ENCODE measurements at regions not wholly inside any gene's neighbourhood (a gene's known extent, or its start where the extent isn't known, plus 50 kb on each side); places are given as distances from the start of the nearest gene placed in this dataset.

DNA sequence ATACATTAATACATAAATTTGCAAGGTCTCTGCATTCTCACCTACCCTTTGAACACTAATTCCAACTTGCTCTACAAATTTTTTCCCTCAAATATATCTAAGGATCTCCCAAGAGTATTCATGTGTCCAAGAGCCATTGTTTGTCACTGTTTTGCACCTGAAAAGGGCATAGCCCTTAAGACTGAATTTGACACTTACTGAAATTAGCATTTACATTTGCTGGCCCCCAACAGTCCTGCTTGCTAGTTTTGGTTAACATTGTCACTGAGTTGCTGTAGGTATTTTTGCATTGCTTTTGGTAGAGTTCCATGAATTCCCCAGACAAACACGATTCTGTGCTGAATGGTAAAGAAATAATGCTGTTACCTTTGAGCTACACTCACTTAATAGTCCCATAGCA, 57.3 kb downstream of the KCNA4 start:
- no peak for DNase-seq

DNA sequence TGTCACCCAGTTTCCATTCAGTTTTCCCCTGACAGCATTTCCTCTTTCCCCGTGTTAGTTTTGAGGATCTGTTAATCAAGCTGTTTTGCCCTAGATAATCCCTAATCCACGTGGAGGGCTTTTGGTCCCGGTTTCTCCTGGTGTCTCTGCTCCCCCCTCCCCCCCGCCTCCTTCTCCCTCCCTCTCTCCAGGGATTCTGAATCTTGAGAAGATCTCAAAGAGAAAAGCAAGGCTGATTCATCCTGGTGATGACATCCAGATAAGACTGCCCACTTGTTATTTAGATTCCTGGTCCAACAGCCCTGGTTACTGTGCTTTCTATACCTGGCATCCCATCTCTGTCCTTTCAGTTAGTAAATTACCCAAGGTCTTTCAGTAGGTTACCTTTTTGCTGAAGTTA, 59.4 kb downstream of the KCNA4 start:
- no peak for DNase-seq

DNA sequence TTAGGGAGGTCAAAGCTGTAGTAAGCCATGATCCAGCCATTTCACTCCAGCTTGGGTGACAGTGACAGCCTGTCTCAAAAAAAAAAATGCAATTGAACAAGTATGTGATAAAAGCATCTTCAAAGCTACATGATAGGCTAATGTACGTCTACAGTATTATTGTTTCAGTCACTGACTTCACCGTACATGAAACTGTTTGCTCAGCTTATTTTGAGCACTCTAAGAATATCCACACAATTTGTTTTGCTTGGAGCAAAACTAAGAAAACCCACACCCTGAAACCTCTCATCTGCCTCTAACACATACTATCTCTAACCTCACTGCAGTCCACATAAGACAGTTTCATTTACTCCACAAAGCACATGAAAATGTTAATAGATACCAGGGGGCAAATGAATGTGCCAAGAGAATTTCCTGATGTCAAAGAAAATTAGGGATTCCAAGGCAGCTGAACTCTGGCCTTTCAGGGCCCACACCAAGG, 60.7 kb downstream of the KCNA4 start:
- DNase-seq: no peak

DNA sequence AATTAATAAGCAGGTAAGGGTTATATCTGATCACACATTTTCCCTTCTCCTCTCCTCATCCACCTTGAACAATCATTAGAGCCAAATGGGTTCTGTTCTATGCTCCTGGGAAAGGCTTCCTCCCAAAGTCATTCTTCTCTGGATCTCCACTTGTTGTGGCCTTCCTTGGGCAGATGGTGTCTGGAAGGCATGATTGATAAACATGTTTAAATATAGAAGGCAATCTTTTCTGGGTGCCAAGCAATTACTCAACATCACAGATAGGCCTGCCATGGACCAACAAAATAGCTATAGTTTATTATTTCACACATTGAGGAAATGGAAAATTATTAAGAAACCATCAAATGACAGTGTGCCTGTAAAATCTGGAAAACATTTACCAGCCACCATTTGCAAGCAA, 73.5 kb downstream of the KCNA4 start:
- no peak for DNase-seq

DNA sequence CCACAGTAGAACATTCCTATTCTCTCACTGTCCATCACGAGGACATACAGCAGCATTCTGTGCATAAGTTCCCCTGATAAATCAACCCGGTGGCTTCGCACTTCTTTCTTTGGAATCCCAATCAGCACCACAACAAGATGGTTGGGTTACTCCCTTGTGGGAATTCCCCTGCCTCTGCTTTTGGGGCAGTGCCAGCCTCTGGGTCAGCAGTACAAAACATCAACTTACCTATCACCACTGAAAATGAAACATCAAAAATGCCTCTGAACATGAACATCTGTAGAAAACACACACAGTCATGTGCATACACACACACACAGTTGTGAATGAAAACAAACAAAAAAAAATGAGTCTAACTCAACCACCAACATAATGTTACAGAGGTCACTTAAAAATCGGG, 79.3 kb downstream of the KCNA4 start:
- DNase-seq: no peak

DNA sequence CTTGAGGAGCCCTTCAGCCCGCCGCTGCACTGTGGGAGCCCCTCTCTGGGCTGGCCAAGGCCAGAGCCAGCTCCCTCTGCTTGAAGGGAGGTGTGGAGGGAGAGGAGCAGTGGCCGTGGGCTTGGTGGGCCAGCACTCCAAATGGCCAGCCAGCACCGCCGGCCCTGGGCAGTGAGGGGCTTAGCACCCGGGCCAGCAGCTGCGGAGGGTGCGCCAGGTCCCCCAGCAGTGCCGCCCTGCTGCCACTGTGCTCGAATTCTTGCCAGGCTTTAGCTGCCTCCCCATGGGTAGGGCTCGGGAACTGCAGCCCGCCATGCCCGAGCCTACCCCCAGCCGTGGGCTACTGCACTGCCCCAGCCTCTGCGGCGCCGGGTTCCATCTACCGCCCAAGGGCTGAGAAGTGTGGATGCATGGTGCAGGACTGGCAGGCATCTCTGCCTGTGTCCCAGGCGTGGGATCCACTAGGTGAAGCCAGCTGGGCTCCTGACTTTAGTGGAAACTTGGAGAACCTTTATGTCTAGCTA, 82.7 kb downstream of the KCNA4 start:
- no peak for DNase-seq

DNA sequence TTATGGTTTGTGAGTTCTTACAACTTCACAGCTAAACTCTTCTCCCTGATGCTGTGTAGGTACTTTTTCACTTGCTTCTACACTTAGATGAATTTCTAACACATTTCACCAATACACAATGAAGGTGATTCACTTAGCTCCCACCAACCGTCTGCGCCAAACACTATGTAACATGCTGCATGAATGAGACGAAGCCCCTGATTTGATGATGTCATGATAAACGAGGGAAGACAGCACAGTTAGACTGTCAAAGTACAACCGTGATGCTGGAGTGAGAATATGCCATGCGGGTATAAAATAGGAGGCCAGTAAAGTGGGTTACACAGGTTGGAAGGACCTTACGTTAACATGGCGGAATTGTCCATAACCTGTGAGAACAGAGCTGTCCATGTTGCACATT, 100.8 kb downstream of the KCNA4 start:
- no peak for DNase-seq

DNA sequence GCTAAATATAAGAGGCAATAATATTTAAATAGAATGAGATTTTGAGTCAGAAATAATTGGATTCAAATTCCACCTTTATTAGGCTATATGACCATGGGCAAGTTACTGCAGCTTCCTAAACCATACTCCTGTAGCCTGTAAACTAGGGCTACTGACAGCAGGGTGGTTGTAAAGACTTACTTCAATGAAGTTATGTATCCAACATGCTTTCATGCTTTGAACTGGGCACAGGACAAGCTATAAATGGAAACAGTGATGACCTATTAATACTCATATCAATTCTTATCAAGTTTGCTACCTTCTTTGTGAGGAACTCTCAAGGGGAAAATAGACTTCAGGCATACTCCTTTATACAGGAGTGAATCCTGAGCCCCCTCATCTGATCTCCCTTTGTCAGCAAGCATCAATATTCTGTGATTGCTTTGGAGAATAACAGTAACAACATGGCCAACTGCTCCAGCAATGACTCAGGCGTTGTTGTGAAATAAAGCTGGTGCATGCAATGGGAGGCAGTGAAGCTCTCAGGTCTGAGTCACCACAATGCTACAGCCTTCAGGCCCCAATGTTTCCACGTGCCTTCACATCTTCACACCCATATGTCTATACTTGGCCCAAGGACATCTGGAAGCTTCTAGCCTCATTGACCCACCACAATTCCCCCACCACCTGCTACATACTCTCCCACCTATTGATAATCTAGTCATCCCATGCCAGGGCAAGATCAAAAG, 102.5 kb downstream of the KCNA4 start:
- DNase-seq: no peak

DNA sequence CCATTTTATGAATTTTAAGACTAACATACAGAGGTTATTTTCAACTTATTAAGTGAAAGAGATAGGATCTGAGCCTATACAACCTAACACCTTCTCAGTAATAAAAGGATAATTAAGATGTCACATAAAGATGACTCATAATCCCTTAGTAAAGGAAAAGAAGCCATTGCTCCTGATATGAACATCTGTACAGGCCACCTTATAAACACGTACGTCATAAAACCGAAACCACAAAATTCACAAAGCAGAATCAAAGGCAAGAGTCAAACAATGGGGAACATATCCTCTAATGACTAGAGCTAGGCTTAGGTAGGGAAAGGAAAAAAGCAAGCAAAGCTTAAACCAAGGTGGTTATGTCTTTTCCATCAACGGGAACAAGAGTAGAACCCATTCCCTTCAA, 103.5 kb downstream of the KCNA4 start:
- no peak for DNase-seq

DNA sequence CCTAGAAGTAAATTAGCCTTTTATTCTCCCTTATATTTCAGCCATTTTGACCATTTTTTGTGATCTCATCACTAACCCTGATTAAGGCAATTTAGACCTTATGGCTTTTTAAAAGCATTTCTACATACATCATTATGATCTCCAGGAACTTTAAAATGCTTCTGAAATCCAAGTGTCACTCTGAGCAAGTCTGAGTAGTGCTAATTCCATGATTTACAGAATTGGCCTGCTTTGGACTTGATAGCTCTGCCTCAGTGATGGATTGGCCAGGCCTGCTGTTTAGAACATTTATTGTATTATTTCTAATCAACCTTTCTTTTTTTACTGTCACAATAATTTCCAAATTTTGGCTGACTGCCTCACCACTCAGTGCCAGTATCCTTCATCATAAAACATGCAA, 116.4 kb downstream of the KCNA4 start:
- DNase-seq: no peak

DNA sequence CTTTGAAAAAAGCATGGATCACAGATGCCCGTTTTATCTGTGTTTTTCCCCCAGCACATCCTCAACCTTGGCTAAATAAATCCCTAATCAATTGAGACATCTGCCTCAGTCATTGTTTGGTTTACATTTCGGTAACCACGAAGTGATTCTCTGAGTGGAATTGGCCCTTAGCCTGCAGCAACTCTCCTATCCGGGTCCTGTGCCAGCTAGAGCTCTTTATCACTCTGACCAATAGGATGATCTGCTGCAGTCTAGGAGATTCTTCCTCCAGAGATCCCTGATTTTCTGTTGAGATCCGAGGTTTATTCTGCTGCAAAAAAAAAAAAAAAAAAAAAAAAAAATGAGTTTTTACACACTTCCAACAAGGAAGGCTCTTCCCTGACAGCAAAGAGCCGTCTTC, 137.3 kb downstream of the KCNA4 start:
- DNase-seq: no peak

DNA sequence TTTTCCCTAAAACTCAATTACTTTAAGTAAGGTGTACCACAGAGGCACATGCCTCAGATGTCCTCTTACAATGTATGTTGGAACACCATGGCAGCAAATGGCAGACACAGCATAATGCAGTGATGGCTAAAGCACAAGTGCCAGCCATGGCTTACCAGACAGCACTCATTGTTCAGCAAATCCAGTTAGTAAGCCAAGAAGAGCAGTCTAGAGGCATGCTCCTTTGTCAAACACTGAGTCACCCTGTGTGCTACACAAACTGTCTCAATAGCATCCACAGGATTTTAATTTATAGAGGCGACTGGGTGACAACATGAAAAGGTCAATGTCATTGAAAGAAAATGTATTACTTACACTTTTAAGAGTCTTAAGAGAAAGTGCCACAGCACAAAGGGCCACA, 140.6 kb downstream of the KCNA4 start:
- no peak for DNase-seq

DNA sequence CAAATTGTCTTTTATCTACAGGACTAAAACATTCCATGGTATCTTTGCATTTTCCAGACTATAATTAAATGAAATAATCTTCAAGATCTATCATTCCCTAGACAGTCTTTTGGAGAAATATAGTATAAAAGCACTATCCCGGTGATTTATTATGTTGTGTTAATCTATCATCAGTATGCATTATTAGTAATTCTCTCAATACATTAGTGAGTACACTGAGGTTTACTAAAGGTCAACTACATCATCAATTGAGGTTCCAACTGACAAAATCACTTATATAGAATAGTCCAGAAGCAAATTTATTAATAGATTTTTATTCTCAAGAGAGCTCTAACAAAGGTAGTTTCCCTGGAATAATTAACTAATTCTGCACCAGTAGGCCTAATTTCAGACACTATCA, 169.6 kb downstream of the KCNA4 start:
- no peak for DNase-seq

DNA sequence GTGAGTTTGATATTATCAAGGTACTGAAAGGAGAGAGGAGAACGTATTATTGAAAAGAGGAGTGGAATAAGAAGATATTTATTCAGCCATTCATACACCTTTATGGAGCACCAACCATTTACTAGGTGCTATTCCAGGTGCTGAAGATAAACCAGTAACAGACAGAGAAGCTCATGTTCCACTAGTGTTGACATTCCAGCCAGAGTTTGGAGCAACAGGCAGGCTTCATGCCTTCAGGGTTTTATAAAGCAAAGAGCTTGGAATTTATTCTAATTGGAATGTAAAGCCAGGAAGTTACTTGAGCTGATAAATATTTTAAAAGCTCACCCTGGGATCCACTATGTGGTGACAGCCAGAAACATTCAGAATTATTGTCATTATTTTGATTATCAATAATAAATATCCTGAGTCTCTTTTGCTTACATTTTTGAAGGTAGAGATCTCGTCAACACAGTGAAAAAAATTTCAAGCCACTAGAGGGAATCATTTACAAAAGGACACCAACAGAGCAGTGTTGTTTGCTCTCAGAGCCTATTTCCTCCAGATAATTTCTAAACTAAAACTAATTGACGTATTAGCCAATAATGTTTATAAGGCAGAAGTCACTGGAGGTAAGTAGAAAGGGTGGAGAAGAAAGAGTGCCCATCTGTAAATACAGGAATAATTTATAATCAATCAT, 172.0 kb downstream of the KCNA4 start:
- DNase-seq: no peak

DNA sequence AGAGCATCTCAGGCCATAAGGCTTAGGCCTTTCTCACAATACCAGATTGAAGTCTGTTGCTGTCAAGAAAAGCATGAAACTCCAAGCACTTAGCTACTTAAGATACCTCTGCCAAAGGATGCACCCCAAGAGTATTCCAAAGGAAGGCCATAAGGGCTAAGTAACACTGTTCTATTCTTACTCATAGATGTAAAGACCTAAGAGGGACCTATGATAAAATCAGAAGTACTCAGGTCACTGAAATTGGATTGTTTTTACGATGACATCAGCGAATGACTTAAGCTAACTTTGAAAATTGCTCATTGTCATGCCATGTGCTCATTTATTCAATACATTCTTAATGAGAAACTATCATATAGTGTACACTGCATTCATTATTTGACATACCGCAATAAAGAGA, 172.8 kb downstream of the KCNA4 start:
- DNase-seq: no peak

DNA sequence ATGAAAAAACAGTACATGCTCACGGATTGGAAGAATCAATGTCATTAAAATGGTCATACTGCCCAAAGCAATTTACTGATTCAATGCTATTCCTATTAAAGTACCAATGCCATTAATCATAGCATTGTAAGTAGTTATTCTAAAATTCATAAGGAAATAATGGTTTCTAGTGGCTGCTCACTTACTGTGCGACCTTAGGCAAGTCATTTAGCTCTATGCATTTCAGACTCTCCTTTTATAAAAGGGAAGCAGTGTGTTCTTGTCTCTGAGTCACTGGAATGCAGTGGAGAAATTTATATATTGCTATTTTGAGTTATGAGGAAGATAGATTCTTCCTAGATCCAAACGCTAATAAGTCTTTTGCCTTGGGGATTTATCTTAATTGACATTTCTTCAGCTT, 174.8 kb downstream of the KCNA4 start:
- DNase-seq: no peak

DNA sequence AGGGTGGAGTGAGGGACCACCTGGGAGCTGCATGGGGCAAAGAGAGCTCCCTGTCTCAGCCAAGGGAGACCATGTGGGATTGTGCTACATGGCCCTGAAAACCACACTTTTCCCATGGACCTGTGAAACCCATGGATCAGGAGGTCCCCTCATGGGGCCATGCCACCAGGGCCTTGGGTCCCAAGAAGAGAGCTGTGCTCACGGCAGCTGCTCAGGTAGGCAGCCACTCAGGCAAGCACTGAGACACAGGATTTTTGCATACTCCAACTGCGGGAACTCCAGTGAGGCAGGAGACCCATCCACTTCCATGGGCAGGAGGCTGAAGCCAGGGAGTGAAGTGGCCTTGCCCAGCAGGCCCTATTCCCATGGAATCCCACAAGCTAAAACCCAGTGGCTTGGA, 190.0 kb downstream of the KCNA4 start:
- DNase-seq: no peak

DNA sequence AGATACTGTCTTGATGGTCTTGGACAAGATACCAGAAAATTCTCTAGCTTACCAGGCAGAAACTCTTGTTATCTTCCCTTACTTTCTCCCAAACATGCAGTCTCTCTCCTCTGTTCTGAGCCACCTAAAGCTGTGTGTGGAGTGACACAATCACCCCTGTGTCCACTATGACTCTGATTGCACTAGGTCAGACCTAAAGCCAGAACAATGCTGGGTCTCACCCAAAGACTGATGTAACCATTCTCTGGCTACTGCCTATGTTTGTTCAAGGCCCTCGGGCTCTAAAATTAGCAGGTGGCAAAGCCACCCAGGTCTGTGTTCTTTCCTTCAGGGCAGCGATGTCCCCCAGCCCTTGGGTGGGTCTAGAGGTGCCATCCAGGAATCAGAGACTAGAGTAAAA, 200.5 kb downstream of the KCNA4 start:
- no peak for DNase-seq

DNA sequence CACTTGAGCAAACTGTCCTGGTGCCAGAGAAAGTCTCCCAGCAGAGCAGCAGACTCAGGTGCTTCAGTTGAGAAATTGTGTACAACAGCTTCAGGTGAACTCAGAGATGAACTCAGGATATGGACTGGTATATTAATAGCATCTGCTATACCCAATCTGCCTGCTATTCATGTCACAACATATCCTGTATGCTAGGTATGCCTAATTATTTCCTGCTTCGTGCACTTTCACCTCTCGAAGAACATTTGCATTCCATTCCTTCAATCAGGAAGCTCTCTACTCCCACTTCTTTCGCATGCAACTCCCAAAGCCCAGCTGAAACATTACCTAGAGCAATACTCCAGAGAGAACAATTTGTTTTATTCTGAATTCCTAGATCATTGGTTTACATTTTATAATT, 207.7 kb downstream of the KCNA4 start:
- no peak for DNase-seq

DNA sequence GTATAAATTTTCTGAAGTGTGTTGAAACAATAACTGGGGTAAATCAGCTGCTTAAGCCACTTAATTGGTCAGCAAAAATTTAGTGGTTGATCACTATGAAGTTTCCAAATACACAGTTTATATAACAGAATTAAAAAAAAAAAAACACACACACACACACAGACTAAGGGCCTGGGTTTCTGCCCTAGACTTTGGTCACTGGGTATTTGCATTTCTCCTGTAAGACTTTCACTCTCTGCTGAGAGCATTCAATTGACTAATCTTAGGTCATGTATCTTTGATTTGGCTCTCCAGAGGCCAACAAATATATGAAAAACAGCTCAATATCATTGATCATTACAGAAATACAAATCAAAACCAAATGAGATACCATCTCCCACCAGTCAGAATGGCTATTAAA, 214.3 kb downstream of the KCNA4 start:
- DNase-seq: no peak

DNA sequence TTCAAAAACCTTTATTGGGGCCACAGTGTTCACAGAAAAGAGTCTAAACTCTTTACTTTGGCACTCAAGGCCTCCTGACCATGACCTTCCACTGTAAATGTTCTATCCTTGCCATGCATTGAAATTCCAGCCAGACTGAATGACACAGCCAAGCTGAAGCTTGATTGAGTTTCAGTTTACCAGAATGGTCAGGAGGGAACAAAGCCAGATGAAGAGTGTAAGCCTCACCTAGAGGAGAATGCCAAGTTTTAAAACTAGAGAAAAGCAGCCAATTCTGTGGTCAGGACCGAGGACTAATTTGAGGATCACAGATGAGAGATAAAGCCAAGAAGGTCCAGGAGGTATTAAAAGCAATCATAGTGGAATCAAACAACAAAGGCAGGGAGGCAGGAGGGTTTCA, 215.3 kb downstream of the KCNA4 start:
- no peak for DNase-seq

DNA sequence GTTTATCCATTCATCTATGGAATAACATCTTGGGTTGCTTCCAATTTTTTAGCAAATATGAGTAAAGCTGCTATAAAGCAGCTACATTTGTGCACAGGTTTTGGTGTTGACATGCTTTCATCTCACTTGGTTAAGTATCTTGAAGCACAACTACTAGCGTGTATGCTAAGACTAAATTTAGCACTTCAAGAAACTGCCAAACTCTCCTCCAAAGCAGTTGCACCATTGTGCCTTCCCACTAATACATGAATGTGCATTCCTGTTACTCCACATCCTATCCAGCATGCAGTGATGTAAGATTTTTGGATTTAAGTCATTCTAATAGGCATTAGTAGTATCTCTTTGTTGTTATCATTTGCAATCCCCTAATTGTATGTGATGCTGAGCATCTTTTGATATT, 230.7 kb downstream of the KCNA4 start:
- DNase-seq: no peak

DNA sequence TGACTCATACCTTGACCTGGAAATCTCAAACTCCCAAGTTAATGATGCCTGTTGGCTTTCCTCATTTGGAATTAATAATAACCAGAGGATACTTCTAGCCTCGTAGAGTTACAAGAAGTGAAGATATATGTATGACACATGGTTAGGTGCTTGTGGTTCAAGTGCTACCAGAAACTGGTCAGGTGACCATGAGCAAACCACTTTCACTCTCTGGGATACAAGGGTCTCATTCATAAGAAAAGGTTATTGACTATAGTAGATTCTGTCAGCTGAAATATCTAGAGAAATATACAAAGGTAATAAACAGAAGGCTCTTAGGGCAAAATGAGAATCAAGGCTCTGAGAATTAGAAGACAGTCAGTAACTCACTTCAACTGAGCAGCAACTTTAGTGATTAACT, 233.3 kb downstream of the KCNA4 start:
- no peak for DNase-seq

DNA sequence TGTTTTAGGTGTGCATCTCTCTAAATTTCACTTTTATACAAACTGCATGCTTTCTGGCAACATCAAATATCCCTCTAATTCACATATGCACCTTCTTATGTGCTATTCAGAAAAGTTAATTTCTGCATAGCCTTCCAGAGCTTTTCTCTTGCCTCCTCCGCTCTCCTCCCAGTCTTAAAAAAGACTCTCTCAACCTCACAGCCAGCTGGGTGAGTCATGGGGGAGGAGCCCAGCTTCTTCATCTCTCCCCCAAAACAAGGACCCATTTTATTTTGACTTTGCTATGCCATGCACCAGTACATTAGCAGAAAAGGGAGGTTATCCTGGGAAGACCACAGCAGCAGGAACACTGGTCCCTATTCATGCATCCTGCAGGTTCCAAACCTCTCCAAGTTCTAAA, 234.4 kb downstream of the KCNA4 start:
- no peak for DNase-seq

DNA sequence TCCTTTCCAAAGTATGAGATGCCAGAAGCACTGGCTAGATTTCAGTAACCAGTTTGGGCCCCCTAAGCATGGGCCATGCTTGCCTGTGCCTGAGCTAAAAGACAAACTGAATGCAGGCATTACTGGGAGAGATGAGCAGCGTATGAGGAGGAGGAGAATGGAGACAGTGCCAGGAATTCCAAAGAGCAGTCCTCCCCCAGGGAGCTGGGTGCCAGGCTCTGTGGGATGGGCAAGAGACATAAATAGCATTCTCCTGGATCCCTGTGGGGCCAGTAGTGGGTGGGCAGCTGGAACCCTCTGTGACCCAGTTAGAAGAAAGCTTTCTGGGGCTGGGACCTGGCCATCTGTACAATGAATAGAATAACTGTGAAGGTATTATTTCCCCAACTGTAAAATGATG, 235.6 kb downstream of the KCNA4 start:
- no peak for DNase-seq

Data from inflammatory macrophage treated with lipopolysaccharide for 1 hour (primary cell).